GM12874 (cell line): ENCODE measurements at regions not wholly inside any gene's neighbourhood (a gene's known extent, or its start where the extent isn't known, plus 50 kb on each side); places are given as distances from the start of the nearest gene placed in this dataset.

ENCODE experiments used
- TF ChIP-seq, protein P1 (sequence below): IDR thresholded peaks from 2 replicates; pipeline ENCODE4 v1.5.1; 2011; ENCODE audit warnings: low read depth, mild to moderate bottlenecking, control low read depth, low read length, moderate library complexity; ENCODE audit not compliant: insufficient read depth

DNA sequence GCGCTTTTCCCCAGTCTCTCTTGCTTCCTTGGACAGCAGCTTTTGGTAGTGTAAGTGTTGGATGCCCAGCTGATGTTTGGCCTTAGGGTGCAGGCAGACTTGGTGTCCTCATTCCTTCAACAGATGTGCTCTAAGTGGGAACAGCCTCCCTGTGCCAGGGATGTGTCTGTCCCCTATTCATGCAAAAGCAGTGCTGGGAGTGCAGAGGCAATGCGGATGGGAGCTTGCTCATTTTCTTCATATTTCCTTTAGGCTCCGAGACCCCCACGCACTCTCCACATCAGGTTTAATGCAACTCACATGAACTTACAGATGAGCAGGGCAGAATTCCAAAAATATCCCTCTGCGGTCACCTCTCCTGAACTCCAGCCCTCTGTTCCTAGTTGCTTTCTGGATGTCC lies 96.1 kb downstream of the IER5 start:
- TF ChIP-seq, protein P1, sequence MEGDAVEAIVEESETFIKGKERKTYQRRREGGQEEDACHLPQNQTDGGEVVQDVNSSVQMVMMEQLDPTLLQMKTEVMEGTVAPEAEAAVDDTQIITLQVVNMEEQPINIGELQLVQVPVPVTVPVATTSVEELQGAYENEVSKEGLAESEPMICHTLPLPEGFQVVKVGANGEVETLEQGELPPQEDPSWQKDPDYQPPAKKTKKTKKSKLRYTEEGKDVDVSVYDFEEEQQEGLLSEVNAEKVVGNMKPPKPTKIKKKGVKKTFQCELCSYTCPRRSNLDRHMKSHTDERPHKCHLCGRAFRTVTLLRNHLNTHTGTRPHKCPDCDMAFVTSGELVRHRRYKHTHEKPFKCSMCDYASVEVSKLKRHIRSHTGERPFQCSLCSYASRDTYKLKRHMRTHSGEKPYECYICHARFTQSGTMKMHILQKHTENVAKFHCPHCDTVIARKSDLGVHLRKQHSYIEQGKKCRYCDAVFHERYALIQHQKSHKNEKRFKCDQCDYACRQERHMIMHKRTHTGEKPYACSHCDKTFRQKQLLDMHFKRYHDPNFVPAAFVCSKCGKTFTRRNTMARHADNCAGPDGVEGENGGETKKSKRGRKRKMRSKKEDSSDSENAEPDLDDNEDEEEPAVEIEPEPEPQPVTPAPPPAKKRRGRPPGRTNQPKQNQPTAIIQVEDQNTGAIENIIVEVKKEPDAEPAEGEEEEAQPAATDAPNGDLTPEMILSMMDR = no peak

DNA sequence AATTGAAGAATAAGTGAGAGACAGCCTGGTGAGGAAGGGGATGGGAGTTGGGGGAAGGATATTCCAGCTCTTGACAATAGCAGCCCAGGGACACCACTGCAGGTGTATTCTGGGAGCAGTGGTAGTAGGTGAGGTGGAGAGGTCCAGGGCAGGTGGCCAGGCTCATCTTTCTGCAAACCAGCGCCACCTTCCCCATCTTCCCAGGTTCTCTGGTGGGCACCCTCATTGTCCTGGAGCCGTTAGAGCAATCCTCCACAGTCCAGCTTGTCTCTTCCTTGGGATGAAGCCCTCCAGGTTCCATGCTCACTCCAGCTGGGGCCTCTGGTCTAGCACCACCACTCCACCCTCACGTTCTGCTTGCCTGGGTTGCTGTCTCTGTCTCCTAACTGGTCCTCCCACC lies 97.0 kb downstream of the IER5 start:
- TF ChIP-seq, protein P1 = no peak

DNA sequence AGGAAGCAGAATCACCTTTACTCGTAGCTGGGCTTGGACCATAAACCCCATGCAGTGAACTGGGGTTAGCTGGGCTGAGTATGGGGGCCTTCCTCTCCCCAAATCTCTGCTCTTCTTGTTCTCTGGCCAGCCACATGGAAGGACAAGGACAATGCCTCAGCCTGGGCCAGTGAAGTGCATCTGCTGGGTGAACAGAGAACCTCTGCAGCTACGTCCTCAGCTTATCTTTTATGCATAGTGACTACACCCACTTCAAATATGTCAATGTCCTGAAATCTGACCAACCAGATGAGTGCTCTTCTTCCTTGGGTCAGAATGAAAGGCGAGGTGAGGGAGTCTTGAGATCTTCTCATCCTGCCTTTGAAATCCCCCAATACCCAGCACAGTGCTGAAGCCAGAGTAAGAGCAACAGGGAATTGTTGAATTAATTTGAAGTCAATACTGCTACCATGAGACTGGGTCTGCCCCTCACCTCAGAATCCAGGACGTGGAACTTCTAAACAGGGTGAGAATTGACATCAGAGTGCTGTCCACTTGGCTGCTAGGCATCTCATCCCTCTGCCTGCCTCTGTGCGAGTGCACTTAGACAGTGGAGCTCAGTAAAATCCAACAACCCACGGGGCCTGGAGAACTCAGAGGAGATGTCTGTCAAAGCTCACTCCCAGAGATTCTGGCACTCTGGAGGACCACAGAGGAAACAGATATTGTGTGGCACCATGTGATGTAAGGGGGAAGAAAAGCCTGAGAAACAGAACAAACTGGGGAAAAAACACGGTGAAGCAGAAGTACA lies 99.0 kb downstream of the IER5 start:
- TF ChIP-seq, protein P1 = no peak

DNA sequence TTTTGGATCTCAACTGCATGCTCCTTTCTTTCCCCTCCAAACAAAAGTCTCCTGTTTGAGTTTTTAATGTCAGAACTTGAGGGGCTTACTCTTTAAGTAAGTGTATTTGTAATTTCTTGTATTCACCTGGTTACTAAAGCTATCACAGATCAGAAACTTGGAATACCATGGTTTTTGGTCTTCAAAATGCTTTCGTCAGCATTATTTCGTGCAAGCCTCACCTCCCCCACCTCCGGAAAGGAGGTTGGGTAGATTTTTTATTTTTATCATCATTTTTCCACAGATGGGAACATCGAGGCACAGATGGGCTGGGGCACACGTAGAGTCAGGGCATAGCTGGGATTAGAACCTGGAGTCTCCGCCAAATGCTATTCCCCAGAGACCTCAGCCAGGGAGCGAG lies 100.7 kb downstream of the IER5 start:
- TF ChIP-seq, protein P1 = no peak

DNA sequence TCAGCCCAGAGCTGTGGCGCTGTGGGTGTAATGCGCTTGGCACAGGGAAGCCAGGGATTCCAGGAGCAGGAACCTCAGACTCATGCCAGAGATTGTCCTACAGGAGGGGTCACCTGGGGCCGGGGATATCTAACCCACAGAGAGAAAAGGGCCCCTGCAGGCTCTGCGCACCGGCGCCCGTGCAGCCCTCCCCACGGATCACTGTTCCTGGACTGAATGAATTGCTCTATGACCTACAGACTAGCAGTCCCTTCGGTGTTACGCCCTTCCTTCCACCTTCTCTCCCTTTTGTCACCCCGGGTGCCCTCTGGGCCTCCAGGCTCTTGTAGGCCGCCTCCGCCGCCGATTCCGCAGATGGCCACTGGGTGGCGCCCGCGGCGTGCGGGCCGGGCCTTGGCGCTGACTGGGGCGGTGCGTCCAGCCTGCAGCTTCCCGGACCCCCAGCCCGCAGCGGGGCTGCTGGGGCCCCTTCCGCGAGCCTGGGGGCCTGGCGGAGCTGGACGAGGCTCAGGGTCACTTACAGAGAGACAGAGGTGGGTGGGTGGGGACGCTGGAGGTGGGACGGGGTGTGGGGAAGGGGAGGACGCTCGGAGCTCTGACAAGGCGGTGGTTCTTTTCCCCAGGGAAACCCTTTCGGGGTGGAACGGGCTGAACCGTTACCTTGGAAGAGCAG lies 101.3 kb downstream of the IER5 start:
- TF ChIP-seq, protein P1 = peak; percentile 100

DNA sequence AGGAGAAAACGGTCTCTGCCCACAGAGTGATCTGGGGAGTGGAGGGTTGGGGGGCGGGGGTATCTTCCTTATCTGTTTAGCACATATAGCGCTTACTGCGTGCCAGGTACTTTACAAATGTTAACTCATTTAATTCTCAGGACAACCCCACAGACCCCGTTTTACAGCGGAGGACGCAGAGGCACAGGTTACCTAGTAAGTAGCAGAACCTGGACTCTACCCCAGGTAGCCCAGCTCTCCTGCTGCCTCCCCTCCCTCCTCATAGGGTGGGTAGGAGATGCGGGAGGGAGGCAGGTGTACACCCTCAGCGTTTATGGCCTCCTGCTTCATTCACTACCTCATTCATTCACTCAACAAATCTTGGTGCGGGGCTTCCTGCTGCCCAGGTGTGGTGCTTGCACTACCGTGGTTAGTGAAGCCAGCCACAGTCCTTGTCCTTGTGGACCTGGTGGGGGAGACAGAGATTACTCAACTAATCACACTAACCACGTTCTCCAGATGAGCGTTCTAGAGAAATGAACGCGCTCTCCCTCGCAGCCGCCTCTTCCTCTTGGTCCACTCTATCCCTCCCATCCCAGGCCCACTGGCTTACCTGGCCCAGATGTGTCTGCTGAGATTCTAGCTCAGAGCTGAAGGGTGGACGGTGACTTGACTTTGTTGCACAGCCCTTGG lies 102.0 kb downstream of the IER5 start:
- TF ChIP-seq, protein P1 = no peak

DNA sequence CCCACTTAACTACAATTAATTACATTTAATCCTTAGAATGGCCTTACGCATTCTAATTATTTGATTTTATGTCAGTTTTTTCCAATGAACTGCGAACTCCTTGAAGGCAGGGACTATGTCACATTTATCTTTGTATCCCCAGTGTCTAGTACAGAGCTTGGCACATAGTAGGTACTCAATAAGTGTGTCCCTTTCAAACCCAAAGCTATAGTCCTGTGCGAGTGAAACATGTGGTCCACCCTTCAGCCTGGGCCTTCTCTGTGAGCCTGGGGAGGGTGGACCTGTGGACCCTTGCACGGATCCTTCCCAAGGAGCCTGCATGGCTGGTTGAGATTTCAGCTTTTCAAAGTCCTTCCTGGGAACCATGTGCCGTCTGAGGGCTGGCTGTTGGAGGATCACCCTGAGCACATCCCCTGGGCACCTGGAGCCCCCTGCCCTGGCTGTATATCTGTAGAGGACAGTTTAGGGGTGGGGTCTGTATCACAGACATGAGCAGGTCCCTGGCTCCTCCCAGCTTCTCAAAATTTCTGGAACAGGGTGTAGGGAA lies 103.1 kb downstream of the IER5 start:
- TF ChIP-seq, protein P1 = no peak
